Retinal pigment epithelial cell (primary cell): ENCODE measurements at regions not wholly inside any gene's neighbourhood (a gene's known extent, or its start where the extent isn't known, plus 50 kb on each side); places are given as distances from the start of the nearest gene placed in this dataset.
"Not testable (repeated sequence)": the region's sequence is repeated elsewhere in the genome, so short reads cannot be mapped to it uniquely, and the experiment has no call there.

Source experiments
- DNase-seq: peaks from one replicate; pipeline ENCODE4 v3.0.0-alpha.2; 2010; ENCODE audit warnings: low read depth
- H3K4me3 ChIP-seq: 2 replicates; pipeline ENCODE4 v1.5.1; 2011; ENCODE audit warnings: mild to moderate bottlenecking, low read length, control low read depth, moderate library complexity
- TF ChIP-seq, protein P1 (sequence below): conservative IDR thresholded peaks from 2 replicates; pipeline ENCODE4 v1.5.1; 2011; ENCODE audit warnings: low read depth, low read length, control low read depth, inconsistent platforms

DNA sequence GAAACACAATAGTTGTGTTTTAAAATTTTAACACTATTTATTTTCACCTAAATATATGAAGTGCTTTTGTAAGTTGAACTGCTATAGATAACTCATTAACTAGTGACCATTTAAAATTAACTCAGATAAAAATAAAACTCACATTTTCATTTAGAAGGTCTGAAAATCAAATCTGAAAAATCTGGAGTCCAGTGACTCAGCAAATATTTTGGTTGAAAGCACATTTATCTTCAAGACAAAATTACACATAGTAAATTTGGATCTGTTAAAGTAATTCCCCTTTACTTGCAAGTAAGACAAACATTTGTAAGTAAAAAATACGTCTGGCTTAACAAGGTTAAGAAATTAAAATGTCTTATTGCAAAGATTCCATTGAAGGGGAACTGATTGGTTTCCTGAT is 589.1 kb downstream of the TRIML1 start:
- no peak for DNase-seq
- TF ChIP-seq, protein P1, sequence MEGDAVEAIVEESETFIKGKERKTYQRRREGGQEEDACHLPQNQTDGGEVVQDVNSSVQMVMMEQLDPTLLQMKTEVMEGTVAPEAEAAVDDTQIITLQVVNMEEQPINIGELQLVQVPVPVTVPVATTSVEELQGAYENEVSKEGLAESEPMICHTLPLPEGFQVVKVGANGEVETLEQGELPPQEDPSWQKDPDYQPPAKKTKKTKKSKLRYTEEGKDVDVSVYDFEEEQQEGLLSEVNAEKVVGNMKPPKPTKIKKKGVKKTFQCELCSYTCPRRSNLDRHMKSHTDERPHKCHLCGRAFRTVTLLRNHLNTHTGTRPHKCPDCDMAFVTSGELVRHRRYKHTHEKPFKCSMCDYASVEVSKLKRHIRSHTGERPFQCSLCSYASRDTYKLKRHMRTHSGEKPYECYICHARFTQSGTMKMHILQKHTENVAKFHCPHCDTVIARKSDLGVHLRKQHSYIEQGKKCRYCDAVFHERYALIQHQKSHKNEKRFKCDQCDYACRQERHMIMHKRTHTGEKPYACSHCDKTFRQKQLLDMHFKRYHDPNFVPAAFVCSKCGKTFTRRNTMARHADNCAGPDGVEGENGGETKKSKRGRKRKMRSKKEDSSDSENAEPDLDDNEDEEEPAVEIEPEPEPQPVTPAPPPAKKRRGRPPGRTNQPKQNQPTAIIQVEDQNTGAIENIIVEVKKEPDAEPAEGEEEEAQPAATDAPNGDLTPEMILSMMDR: no peak
- H3K4me3 ChIP-seq: no peak overlapping the region

DNA sequence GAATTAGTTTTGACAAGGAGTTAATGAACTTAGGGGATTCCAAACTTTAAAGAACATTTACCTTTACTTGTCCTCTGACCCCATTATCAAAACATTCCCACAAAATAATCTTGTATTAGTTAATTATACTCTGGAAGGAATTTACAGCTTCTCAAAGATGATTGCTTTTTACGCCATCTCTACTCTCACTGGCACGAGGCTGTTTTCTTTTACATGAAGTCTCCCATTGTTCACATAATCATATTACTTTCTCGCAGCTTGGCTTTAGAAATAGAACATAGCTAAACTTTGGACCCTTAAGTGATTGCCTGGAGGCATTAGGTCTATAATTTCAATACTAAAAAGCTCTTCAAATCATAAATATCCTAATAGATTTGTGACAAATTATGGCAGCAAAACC is 592.9 kb downstream of the TRIML1 start:
- TF ChIP-seq, protein P1: no peak
- no peak overlapping the region for H3K4me3 ChIP-seq
- no peak for DNase-seq

DNA sequence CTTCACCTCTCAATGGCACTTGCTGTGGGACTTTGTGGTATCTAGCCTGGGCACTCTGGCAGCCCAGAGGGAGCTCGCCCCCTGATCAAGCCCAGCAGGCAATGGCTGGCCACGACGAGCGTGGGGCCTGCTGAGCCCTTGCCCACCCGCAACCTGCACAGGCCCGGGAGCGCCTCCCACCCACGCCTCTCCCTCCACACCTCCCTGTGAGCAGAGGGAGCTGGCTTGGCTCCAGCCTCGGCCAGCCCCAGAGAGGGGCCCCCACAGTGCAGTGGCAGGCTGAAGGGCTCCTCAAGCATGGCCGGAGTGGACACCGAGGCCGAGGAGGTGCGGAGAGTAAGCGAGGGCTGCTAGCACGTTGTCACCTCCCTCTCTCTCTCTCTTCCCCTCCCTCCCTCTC is 595.8 kb downstream of the TRIML1 start:
- no peak for DNase-seq
- TF ChIP-seq, protein P1: no peak
- no peak overlapping the region for H3K4me3 ChIP-seq

DNA sequence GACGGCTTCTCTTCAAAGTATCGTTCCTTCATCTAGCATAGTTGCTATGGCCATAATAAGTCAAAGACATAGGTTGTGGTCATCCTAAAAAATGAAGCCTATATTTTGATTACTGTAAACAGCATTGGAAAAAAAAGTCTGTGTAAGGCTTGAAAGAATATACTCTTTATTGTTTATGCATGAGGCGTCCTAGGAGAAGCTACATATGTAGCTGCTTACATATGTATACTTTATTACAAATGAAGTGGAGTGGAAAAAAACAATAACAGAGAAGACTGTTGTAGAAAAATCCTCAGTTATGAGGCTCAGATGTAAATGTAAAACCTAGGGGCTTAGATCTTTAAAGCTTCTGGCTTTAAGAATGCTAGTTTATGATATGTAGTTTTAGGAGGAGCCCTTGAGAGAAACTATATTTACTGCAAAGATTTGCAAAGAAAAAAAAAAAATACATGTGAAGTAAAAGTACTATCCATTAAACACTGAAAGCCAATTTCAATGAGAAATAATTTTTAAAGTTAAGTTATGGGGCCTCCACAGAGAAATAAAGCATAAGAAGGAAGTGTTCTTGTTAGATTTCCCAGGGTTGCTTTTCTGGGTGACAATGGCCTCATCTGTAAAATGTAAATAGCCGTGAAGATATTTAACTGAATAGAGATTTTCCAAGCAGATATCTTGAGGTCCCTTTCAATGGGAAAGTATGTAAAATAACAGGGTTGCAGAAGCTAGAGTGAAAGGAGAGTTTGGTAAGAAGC is 598.2 kb downstream of the TRIML1 start:
- H3K4me3 ChIP-seq: no peak overlapping the region
- TF ChIP-seq, protein P1: no peak
- DNase-seq: no peak

DNA sequence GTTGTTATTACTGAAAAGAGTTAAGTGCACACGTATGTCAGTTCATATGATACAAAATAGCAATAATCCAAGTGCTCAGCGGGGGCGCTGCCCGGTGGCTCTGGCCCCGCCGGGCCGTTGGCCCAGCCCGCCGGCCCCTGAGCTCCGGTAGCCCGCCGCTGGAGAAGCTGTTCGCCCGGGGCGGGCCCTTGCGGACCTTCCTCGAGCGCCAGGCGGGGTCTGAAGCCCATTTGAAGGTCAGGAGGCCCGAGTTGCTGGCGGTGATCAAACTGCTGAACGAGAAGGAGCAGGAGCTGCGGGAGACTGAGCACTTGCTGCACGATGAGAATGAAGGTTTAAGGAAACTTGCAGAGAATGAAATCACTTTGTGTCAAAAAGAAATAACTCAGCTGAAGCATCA is 599.0 kb downstream of the TRIML1 start:
- peak overlapping the region; percentile 48 for H3K4me3 ChIP-seq
- not testable (repeated sequence) for DNase-seq

DNA sequence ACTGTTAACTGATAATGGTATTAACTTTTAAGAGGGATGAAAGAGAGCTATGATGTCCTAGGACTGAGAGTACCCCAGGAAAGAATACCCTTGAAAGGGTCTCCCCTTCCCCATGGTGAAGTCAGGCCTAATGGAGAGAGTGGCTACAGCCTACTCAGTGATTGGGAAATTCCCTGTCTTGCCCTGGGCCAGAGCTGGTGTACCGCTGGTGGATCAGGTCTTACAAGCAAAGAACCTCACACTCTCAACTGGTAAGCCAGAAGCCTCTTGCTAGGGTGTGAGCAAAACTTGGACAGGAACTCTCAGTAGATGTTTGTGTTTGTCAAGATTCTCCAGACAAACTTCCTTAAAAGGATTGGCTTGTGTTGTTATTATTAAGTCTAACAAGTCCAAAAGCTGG is 600.9 kb downstream of the TRIML1 start:
- not testable (repeated sequence) for H3K4me3 ChIP-seq, DNase-seq

DNA sequence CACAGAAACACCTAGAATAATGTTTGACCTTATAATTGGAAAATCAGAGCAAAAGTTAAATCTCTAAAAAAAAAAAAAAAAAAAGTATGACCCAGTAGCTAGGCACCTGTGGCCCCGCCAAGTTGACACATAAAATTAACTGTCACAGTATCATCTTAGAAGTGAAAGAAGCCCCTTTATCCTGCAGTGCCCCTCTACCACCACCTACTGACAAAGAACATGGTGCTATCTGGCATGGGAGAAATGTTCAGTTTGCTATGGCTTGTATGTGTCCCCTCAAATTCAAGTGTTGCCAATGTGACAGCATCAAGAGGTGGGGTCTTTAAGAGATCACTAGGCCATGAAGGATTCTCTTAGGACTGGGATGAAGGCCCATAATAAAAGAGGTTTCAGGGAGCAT is 601.5 kb downstream of the TRIML1 start:
- not testable (repeated sequence) for DNase-seq

DNA sequence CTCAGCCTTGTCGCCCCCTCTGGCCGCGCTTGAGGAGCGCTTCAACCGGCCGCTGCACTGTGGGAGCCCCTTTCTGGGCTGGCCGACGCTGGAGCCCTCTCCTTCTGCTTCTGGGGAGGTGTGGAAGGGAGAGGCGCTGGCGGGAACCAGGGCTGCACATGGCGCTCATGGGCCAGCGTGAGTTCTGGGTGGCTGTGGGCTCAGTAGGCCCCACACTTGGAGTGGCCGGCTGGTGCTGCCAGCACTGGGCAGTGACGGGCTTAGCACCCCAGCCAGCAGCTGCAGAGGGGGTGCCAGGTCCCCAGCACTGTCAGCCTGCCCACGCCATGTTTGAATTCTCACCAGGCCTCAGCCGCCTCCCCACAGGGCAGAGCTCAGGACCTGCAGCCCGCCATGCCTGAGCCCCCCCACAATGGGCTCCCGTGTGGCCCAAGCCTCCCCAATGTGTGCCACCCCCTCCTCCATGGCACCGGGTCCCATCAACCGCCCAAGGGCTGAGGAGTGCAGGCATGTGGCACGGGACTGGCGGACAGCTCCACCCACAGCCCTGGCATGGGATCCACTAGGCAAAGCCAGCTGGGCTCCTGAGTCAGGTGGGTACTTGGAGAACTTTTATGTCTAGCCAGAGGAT is 615.2 kb downstream of the TRIML1 start:
- no peak overlapping the region for H3K4me3 ChIP-seq
- DNase-seq: no peak
- TF ChIP-seq, protein P1: no peak

More for the DNA sequence above, 601.5 kb downstream of the TRIML1 start:
- not testable (repeated sequence) for H3K4me3 ChIP-seq

DNA sequence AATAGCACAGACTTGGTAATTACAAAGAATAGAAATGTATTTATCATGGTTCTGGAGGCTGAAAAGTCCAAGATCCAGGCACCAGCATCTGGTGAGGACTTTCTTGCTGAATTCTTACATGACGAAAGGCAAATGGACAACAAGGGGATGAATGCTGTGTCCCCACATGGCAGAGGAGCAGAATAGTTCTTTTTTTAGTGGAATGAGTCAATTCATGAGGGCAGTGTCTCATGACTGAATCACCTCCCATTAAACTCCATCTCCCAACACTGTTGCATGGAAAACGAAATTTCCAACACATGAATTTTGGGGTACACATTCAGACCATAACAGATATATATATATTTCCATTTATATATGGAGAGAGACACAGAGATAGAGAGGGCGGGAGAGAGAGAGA is 628.3 kb downstream of the TRIML1 start:
- TF ChIP-seq, protein P1: no peak
- H3K4me3 ChIP-seq: no peak overlapping the region
- no peak for DNase-seq
